CD4-positive, alpha-beta T cell (primary cell): ENCODE measurements at regions not wholly inside any gene's neighbourhood (a gene's known extent, or its start where the extent isn't known, plus 50 kb on each side); places are given as distances from the start of the nearest gene placed in this dataset.

Source experiments
- ATAC-seq: fragments of 200-7000 bp; cut with Tn5 transposase; one replicate; pipeline ENCODE4 v1.10.0; 2022; ENCODE audit warnings: mild to moderate bottlenecking; ENCODE audit not compliant: poor library complexity
- CTCF ChIA-PET: fragments of 350-600 bp; sonication (Branson Sonifier 250); formaldehyde crosslinking; loops from one replicate; lab custom pipeline; 2021; ENCODE audit warnings: antibody characterized with exemption, inconsistent platforms; lab: Charles Lee
- POLR2A ChIA-PET: fragments of 350-600 bp; sonication (Branson Sonifier 250); formaldehyde crosslinking; loops from one replicate; lab custom pipeline; 2021; ENCODE audit warnings: antibody characterized with exemption, inconsistent platforms; lab: Charles Lee
- DNase-seq, 14 experiments: peaks; one replicate each; pipeline ENCODE4 v3.0.0-alpha.2; 2013 to 2020; ENCODE audit warnings: mixed read lengths in 2 of 14
- H3K27ac ChIP-seq, 2 donors: one replicate each; pipeline versions ENCODE4 v1.5.1 to v1.7.0; 2013; ENCODE audit warnings: low read length in 2 of 2, low read depth in 1 of 2, mild to moderate bottlenecking in 1 of 2
- H3K27me3 ChIP-seq, 2 experiments: 1 replicate in 1 of 2; 2 replicates in 1 of 2; pipeline versions ENCODE4 v1.6.1 to v1.7.0; 2013; ENCODE audit warnings: low read length in 2 of 2, control low read depth in 1 of 2, mild to moderate bottlenecking in 1 of 2, moderate library complexity in 1 of 2; ENCODE audit not compliant: insufficient read depth in 2 of 2, control insufficient read depth in 1 of 2
- H3K36me3 ChIP-seq: one replicate; pipeline ENCODE4 v1.6.1; 2013; ENCODE audit warnings: low read length, control low read depth; ENCODE audit not compliant: insufficient read depth
- H3K4me1 ChIP-seq: one replicate; pipeline ENCODE4 v1.6.1; 2013; ENCODE audit warnings: low read length, control low read depth; ENCODE audit not compliant: insufficient read depth
- H3K4me3 ChIP-seq: one replicate; pipeline ENCODE4 v1.5.1; 2013; ENCODE audit warnings: mild to moderate bottlenecking, low read length, moderate library complexity
- H3K9me3 ChIP-seq, 2 experiments: 1 replicate in 1 of 2; 2 replicates in 1 of 2; pipeline versions ENCODE4 v1.6.1 to v1.7.0; 2013; ENCODE audit warnings: low read length in 2 of 2, mild to moderate bottlenecking in 2 of 2, control low read depth in 1 of 2, moderate library complexity in 1 of 2; ENCODE audit not compliant: control insufficient read depth in 1 of 2, insufficient read depth in 1 of 2
- H3K27ac Mint-ChIP-seq: one replicate; pipeline ENCODE4 v1.8.0; 2020; ENCODE audit warnings: mixed read lengths
- H3K27me3 Mint-ChIP-seq: one replicate; pipeline ENCODE4 v1.8.0; 2021; ENCODE audit warnings: mixed read lengths
- H3K36me3 Mint-ChIP-seq: one replicate; pipeline ENCODE4 v1.8.0; 2021; ENCODE audit warnings: low read depth, mixed read lengths
- H3K4me1 Mint-ChIP-seq: one replicate; pipeline ENCODE4 v1.8.0; 2021; ENCODE audit warnings: low read depth, mixed read lengths
- H3K4me3 Mint-ChIP-seq: one replicate; pipeline ENCODE4 v1.8.0; 2020; ENCODE audit warnings: mild to moderate bottlenecking, mixed read lengths
- H3K9me3 Mint-ChIP-seq: one replicate; pipeline ENCODE4 v1.8.0; 2020; ENCODE audit warnings: mixed read lengths
- CTCF ChIP-seq: fragments of 200-600 bp; IDR thresholded peaks from one replicate; pipeline ENCODE4 v1.8.0; 2022; ENCODE audit warnings: antibody characterized with exemption, mild to moderate bottlenecking
- intact Hi-C, 2 experiments: fragments of 100-400 bp; cut with DNase I in 1 of 2; cut with micrococcal nuclease in 1 of 2; formaldehyde crosslinking; loops; one replicate each; pipeline versions ENCODE4 v1.15.1 to v1.9.0; 2023 to 2025; cut with DNase I, micrococcal nuclease

- no peak for DNase-seq
- no peak for TF ChIP-seq CTCF
- no peak for ATAC-seq
- no peaks in the 10 kb centered on the region for H3K9me3 ChIP-seq
- H3K36me3 Mint-ChIP-seq, result no peaks in the 10 kb centered on the region
- intact Hi-C loops, result no loop called here
- H3K4me1 Mint-ChIP-seq, result no peaks in the 10 kb centered on the region
- H3K27ac ChIP-seq, result no peak overlapping the region
- H3K36me3 ChIP-seq, result no peaks in the 10 kb centered on the region
- POLR2A ChIA-PET, result no interaction called here
- H3K27me3 Mint-ChIP-seq, result no peaks in the 10 kb centered on the region
- CTCF ChIA-PET, result no interaction called here
- H3K27ac Mint-ChIP-seq, result no peak overlapping the region
- no peak overlapping the region for H3K4me3 ChIP-seq
- no peak overlapping the region for H3K4me3 Mint-ChIP-seq
- H3K4me1 ChIP-seq, result no peaks in the 10 kb centered on the region
- peaks cover 6% of the 10 kb centered on the region for H3K9me3 Mint-ChIP-seq
- H3K27me3 ChIP-seq, result no peaks in the 10 kb centered on the region
These were observed 844.0 kb upstream of the LRFN5 start for GRCh38 chr14:40762685-40763084.

GRCh38 chr14:40762177-40762576, 844.5 kb upstream of the LRFN5 start:
- no peak for DNase-seq
- no peak overlapping the region for H3K4me3 ChIP-seq
- Mint-ChIP-seq H3K27ac (no peak overlapping the region), H3K9me3 (peaks cover 6% of the 10 kb centered on the region), H3K4me3 (no peak overlapping the region), H3K36me3 (no peaks in the 10 kb centered on the region), H3K27me3 (no peaks in the 10 kb centered on the region), H3K4me1 (no peaks in the 10 kb centered on the region)
- H3K4me1 ChIP-seq, result no peaks in the 10 kb centered on the region
- ChIA-PET CTCF (no interaction called here), POLR2A (no interaction called here)
- H3K27me3 ChIP-seq, result no peaks in the 10 kb centered on the region
- H3K9me3 ChIP-seq, result no peaks in the 10 kb centered on the region
- no peak for ATAC-seq
- no peak for TF ChIP-seq CTCF
- intact Hi-C loops, result no loop called here
- no peaks in the 10 kb centered on the region for H3K36me3 ChIP-seq
- no peak overlapping the region for H3K27ac ChIP-seq

GRCh38 chr14:40760704-40761103, 846.0 kb upstream of the LRFN5 start:
- POLR2A ChIA-PET, result no interaction called here
- Mint-ChIP-seq H3K36me3 (no peaks in the 10 kb centered on the region), H3K4me1 (no peaks in the 10 kb centered on the region), H3K27ac (no peak overlapping the region), H3K27me3 (no peaks in the 10 kb centered on the region), H3K9me3 (peaks cover 11% of the 10 kb centered on the region), H3K4me3 (no peak overlapping the region)
- ATAC-seq, result no peak
- no peak for TF ChIP-seq CTCF
- Histone ChIP-seq H3K36me3 (no peaks in the 10 kb centered on the region), H3K4me3 (no peak overlapping the region), H3K9me3 (no peaks in the 10 kb centered on the region), H3K27me3 (no peaks in the 10 kb centered on the region), H3K4me1 (no peaks in the 10 kb centered on the region), H3K27ac (no peak overlapping the region)
- no peak for DNase-seq
- CTCF ChIA-PET, result no interaction called here
- intact Hi-C loops, result no loop called here
